Left hindlimb (tissue), 1 donor: ENCODE measurements at regions not wholly inside any gene's neighbourhood (a gene's known extent, or its start where the extent isn't known, plus 50 kb on each side); places are given as distances from the start of the nearest gene placed in this dataset.

ENCODE experiments used
- DNase-seq: peaks from one replicate; pipeline ENCODE4 v3.0.0-alpha.2; 2018

GRCh38 chr1:195799016-195799415 lies 809.2 kb downstream of the KCNT2 start:
- no peak for DNase-seq

GRCh38 chr1:195794225-195794624 lies 814.0 kb downstream of the KCNT2 start:
- no peak for DNase-seq

- no peak for DNase-seq
Measured at GRCh38 chr1:195791796-195792195, 816.4 kb downstream of the KCNT2 start.

- no peak for DNase-seq
Measured at GRCh38 chr1:195790514-195791168, 817.6 kb downstream of the KCNT2 start.

GRCh38 chr1:195789321-195789720 lies 818.9 kb downstream of the KCNT2 start:
- DNase-seq: peak; percentile 27

GRCh38 chr1:195788721-195789120 lies 819.5 kb downstream of the KCNT2 start:
- DNase-seq: no peak

- DNase-seq: no peak
Measured at GRCh38 chr1:195785830-195786229, 822.4 kb downstream of the KCNT2 start.

GRCh38 chr1:195773931-195774330 lies 834.3 kb downstream of the KCNT2 start:
- no peak for DNase-seq

- no peak for DNase-seq
Measured at GRCh38 chr1:195769461-195769860, 838.8 kb downstream of the KCNT2 start.

- no peak for DNase-seq
Measured at GRCh38 chr1:195768936-195769335, 839.3 kb downstream of the KCNT2 start.

GRCh38 chr1:195768377-195768776 lies 839.9 kb downstream of the KCNT2 start:
- no peak for DNase-seq

GRCh38 chr1:195766709-195767108 lies 841.5 kb downstream of the KCNT2 start:
- DNase-seq: no peak

- DNase-seq: no peak
Measured at GRCh38 chr1:195765099-195765498, 843.1 kb downstream of the KCNT2 start.

- no peak for DNase-seq
Measured at GRCh38 chr1:195763907-195764374, 844.3 kb downstream of the KCNT2 start.

GRCh38 chr1:195763146-195763906 lies 844.9 kb downstream of the KCNT2 start:
- no peak for DNase-seq

- no peak for DNase-seq
Measured at GRCh38 chr1:195761104-195761503, 847.1 kb downstream of the KCNT2 start.

- no peak for DNase-seq
Measured at GRCh38 chr1:195756109-195756508, 852.1 kb downstream of the KCNT2 start.

- no peak for DNase-seq
Measured at GRCh38 chr1:195754874-195755273, 853.4 kb downstream of the KCNT2 start.

GRCh38 chr1:195754303-195754702 lies 853.9 kb downstream of the KCNT2 start:
- DNase-seq: no peak

GRCh38 chr1:195748969-195749368 lies 859.3 kb downstream of the KCNT2 start:
- no peak for DNase-seq

GRCh38 chr1:195745189-195746010 lies 862.8 kb downstream of the KCNT2 start:
- DNase-seq: no peak

GRCh38 chr1:195744256-195744655 lies 864.0 kb downstream of the KCNT2 start:
- DNase-seq: no peak

GRCh38 chr1:195740862-195741261 lies 867.4 kb downstream of the KCNT2 start:
- DNase-seq: no peak
